ENCODE measurements at regions not wholly inside any gene's neighbourhood (a gene's known extent, or its start where the extent isn't known, plus 50 kb on each side); places are given as distances from the start of the nearest gene placed in this dataset.
A peak's percentile ranks its signal among the peaks of the same experiment; 100 is the strongest.

GRCh38 chr6:165732696-165733488 lies 69.9 kb upstream of the PDE10A start:
- no peak overlapping the region for H3K4me3 ChIP-seq (replicated peaks; ENCODE audit: low read depth, low read length)
- DNase-seq (ENCODE audit: low read depth): no peak
- TF ChIP-seq CTCF (IDR thresholded peaks at IDR 0.05; ENCODE audit: low read length, missing control alignments): no peak

DNA sequence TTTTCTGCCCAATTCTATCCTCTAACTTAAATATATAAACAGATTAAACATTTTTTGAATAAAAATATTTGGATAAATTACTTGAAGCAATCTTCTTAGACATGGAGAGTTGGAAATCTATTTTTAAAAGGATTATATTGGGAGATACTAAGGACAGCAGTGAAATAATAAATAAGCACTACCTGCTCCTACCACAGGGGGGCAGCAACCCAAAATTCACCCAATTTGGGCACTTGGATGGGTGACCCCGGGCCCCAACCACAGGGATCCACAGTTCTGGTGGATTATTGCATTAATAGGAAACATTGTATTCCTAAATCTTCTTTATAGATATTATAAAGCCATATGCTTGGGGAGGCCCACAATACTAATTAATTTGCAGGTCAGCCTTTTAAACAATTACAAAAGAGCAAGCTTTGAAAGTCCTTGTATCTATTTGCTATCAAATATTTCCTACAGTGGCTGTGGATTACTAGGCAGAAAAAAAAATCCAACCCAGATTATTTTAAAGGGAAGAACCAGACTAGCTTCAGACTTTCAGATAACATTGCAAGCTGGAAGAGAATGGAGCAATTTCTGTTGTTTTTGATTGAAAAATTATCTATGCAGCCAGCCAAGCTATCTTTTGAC lies 66.4 kb upstream of the PDE10A start:
- DNase-seq (ENCODE audit: low read depth): peak; percentile 51
- TF ChIP-seq CTCF (IDR thresholded peaks at IDR 0.05; ENCODE audit: low read length, missing control alignments): peak; percentile 70
- no peak overlapping the region for H3K4me3 ChIP-seq (replicated peaks; ENCODE audit: low read depth, low read length)

GRCh38 chr6:165728216-165728615 lies 65.2 kb upstream of the PDE10A start:
- TF ChIP-seq CTCF (IDR thresholded peaks at IDR 0.05; ENCODE audit: low read length, missing control alignments): no peak
- H3K4me3 ChIP-seq (replicated peaks; ENCODE audit: low read depth, low read length): no peak overlapping the region
- peak; percentile 7 for DNase-seq (ENCODE audit: low read depth)

DNA sequence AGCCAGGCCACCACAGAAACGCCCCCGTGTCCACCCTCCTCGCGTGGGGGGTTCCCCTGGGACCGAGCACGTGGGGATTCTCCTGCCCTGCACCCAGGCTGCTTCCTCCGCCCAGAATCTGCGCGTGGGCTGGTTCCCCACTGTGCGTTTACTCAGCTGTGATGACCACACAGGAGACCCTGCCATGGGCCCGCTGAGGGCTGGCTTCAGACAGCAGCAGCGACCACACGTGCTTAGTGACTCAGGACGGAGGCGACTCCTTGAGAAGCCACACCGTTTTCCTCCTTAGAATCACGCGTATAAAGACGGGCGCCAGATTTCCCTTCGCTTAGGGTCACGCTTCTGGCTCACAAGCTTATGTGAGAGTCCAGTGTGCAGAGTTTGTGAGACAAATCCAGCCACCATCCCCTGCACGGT lies 63.9 kb upstream of the PDE10A start:
- DNase-seq (ENCODE audit: low read depth): peak; percentile 7
- H3K4me3 ChIP-seq (replicated peaks; ENCODE audit: low read depth, low read length): no peak overlapping the region
- no peak for TF ChIP-seq CTCF (IDR thresholded peaks at IDR 0.05; ENCODE audit: low read length, missing control alignments)

GRCh38 chr6:165726290-165726875 lies 63.3 kb upstream of the PDE10A start:
- DNase-seq (ENCODE audit: low read depth): no peak
- H3K4me3 ChIP-seq (replicated peaks; ENCODE audit: low read depth, low read length): no peak overlapping the region
- no peak for TF ChIP-seq CTCF (IDR thresholded peaks at IDR 0.05; ENCODE audit: low read length, missing control alignments)

GRCh38 chr6:165725201-165725600 lies 62.2 kb upstream of the PDE10A start:
- no peak for DNase-seq (ENCODE audit: low read depth)
- TF ChIP-seq CTCF (IDR thresholded peaks at IDR 0.05; ENCODE audit: low read length, missing control alignments): no peak
- no peak overlapping the region for H3K4me3 ChIP-seq (replicated peaks; ENCODE audit: low read depth, low read length)
